ENCODE measurements at regions not wholly inside any gene's neighbourhood (a gene's known extent, or its start where the extent isn't known, plus 50 kb on each side); places are given as distances from the start of the nearest gene placed in this dataset.
"Not testable (repeated sequence)": the region's sequence is repeated elsewhere in the genome, so short reads cannot be mapped to it uniquely, and the experiment has no call there.

DNA sequence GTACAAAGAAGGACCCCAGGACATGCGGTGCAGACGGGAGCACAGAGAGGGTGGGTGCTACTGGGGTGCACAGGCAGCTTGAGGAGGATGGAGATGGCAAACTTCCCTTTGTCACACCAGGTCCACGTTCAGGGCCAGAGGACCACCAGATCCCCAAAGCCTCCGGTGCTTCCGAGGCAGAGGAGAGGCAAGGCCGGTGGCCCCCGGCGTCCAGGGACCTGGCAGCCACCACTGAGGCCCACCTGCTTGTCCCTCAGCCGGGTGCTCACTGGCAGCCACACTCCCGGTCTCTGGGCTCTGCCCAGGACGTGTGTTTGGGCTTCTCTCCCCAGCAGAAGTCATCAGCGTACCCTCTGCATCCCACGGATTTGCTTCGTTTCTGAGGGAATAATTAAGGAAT, 571.1 kb downstream of the TUBA3C start:
- intact Hi-C loops (cut with DNase I); H3K27ac ChIP-seq (ENCODE audit: low read depth in 2 of 2, low read length in 2 of 2); H3K4me3 ChIP-seq (ENCODE audit: low read length in 3 of 3); FAIRE-seq; H3K9me3 ChIP-seq (ENCODE audit: control insufficient read depth in 2 of 3, insufficient read depth in 1 of 3, low read length in 3 of 3); H3K9ac ChIP-seq (ENCODE audit: low read length in 3 of 3); H3K36me3 ChIP-seq (ENCODE audit: control insufficient read depth in 2 of 3, insufficient read depth in 3 of 3, low read length in 3 of 3); H3K4me1 ChIP-seq (ENCODE audit: control insufficient read depth in 2 of 3, insufficient read depth in 2 of 3, low read depth in 1 of 3, low read length in 3 of 3); H3K27me3 ChIP-seq (ENCODE audit: control insufficient read depth, insufficient read depth, low read length): not testable (repeated sequence)
- DNase-seq = peak in 1 of 5 donors; percentile 55

DNA sequence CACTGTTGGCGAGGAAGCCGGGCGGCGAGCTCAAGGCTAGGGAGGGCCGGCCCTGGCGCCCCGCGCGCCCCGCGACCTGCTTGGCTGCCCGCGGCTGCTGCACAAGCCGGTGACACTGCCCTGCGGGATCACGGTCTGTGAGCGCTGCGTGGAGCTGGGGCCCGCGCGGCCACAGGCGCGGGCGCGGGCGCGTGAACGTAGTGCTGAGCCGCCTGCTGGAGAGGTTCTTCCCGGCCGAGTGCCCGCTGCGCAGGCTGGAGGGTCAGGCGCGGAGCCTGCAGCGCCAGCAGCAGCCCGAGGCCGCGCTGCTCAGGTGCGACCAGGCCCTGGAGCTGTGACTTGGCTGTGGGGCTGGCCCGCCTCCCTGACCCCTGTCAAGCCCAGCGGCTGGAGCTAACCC, 572.3 kb downstream of the TUBA3C start:
- peak in 1 of 5 donors; percentile 42 for DNase-seq
- intact Hi-C loops (cut with DNase I); FAIRE-seq: not testable (repeated sequence)

GRCh38 chr13:18608851-18609250, 572.8 kb downstream of the TUBA3C start:
- intact Hi-C loops (cut with DNase I); H3K4me3 ChIP-seq (ENCODE audit: low read length in 3 of 3); H3K9me3 ChIP-seq (ENCODE audit: control insufficient read depth in 2 of 3, insufficient read depth in 1 of 3, low read length in 3 of 3); H3K4me1 ChIP-seq (ENCODE audit: control insufficient read depth in 2 of 3, insufficient read depth in 2 of 3, low read depth in 1 of 3, low read length in 3 of 3); FAIRE-seq; H3K9ac ChIP-seq (ENCODE audit: low read length in 3 of 3); DNase-seq; H3K27ac ChIP-seq (ENCODE audit: low read depth in 2 of 2, low read length in 2 of 2); H3K36me3 ChIP-seq (ENCODE audit: control insufficient read depth in 2 of 3, insufficient read depth in 3 of 3, low read length in 3 of 3); H3K27me3 ChIP-seq (ENCODE audit: control insufficient read depth, insufficient read depth, low read length): not testable (repeated sequence)

More for the DNA sequence above, 572.3 kb downstream of the TUBA3C start:
- H3K4me3 ChIP-seq (ENCODE audit: low read length in 3 of 3); H3K9ac ChIP-seq (ENCODE audit: low read length in 3 of 3); H3K4me1 ChIP-seq (ENCODE audit: control insufficient read depth in 2 of 3, insufficient read depth in 2 of 3, low read depth in 1 of 3, low read length in 3 of 3); H3K9me3 ChIP-seq (ENCODE audit: control insufficient read depth in 2 of 3, insufficient read depth in 1 of 3, low read length in 3 of 3); H3K36me3 ChIP-seq (ENCODE audit: control insufficient read depth in 2 of 3, insufficient read depth in 3 of 3, low read length in 3 of 3); H3K27me3 ChIP-seq (ENCODE audit: control insufficient read depth, insufficient read depth, low read length); H3K27ac ChIP-seq (ENCODE audit: low read depth in 2 of 2, low read length in 2 of 2): not testable (repeated sequence)

GRCh38 chr13:18600366-18600765, 581.3 kb downstream of the TUBA3C start:
- DNase-seq; FAIRE-seq; intact Hi-C loops (cut with DNase I); H3K27ac ChIP-seq (ENCODE audit: low read depth in 2 of 2, low read length in 2 of 2); H3K9ac ChIP-seq (ENCODE audit: low read length in 3 of 3); H3K27me3 ChIP-seq (ENCODE audit: control insufficient read depth, insufficient read depth, low read length); H3K9me3 ChIP-seq (ENCODE audit: control insufficient read depth in 2 of 3, insufficient read depth in 1 of 3, low read length in 3 of 3); H3K4me3 ChIP-seq (ENCODE audit: low read length in 3 of 3); H3K36me3 ChIP-seq (ENCODE audit: control insufficient read depth in 2 of 3, insufficient read depth in 3 of 3, low read length in 3 of 3); H3K4me1 ChIP-seq (ENCODE audit: control insufficient read depth in 2 of 3, insufficient read depth in 2 of 3, low read depth in 1 of 3, low read length in 3 of 3): not testable (repeated sequence)

DNA sequence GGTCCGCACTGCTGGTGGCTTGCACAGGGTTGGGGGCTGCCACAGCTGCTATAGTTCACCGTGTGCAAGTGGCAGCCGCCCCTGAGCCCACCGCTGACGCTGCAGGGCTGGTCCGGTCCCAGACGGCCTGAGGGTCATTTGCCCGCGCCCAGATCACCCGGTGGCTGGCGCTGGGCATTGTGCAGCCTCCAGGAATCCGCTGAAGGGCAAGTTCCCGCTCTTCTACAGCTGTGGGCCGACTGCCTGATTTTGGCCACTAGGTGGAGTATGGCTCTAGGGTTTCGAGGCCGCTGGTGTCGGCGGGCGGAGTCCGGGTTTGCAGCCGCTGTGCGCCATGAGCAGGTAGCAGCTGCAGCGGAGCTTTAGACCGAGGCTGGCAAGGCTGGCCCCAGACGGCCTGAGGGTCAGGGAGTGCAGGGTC, 581.8 kb downstream of the TUBA3C start:
- DNase-seq; H3K9ac ChIP-seq (ENCODE audit: low read length in 3 of 3); intact Hi-C loops (cut with DNase I); H3K27me3 ChIP-seq (ENCODE audit: control insufficient read depth, insufficient read depth, low read length); FAIRE-seq; H3K4me1 ChIP-seq (ENCODE audit: control insufficient read depth in 2 of 3, insufficient read depth in 2 of 3, low read depth in 1 of 3, low read length in 3 of 3); H3K9me3 ChIP-seq (ENCODE audit: control insufficient read depth in 2 of 3, insufficient read depth in 1 of 3, low read length in 3 of 3); H3K27ac ChIP-seq (ENCODE audit: low read depth in 2 of 2, low read length in 2 of 2); H3K4me3 ChIP-seq (ENCODE audit: low read length in 3 of 3); H3K36me3 ChIP-seq (ENCODE audit: control insufficient read depth in 2 of 3, insufficient read depth in 3 of 3, low read length in 3 of 3): not testable (repeated sequence)

DNA sequence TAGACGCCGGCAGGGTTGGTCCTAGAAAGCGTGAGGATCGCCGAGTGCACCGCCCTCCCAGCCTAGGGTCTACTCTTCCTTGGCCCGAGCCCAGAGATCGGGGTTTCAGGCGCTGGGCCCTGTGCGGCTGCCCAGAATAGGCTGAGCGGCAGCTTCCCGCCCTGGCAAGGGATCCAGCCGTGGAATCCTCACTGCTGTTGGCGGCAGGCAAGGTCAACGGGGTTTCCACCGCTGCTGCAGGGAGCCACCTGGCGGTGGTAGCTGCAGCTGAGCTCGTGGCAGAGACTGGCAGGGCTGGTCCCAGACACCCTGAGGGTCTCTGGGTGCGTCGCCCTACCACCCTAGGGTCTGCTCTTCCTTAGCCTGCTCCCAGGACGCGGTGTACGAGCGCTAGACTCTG, 583.1 kb downstream of the TUBA3C start:
- H3K4me3 ChIP-seq (ENCODE audit: low read length in 3 of 3); H3K36me3 ChIP-seq (ENCODE audit: control insufficient read depth in 2 of 3, insufficient read depth in 3 of 3, low read length in 3 of 3); H3K9ac ChIP-seq (ENCODE audit: low read length in 3 of 3); intact Hi-C loops (cut with DNase I); H3K27ac ChIP-seq (ENCODE audit: low read depth in 2 of 2, low read length in 2 of 2); H3K27me3 ChIP-seq (ENCODE audit: control insufficient read depth, insufficient read depth, low read length); H3K4me1 ChIP-seq (ENCODE audit: control insufficient read depth in 2 of 3, insufficient read depth in 2 of 3, low read depth in 1 of 3, low read length in 3 of 3); FAIRE-seq; H3K9me3 ChIP-seq (ENCODE audit: control insufficient read depth in 2 of 3, insufficient read depth in 1 of 3, low read length in 3 of 3); DNase-seq: not testable (repeated sequence)

GRCh38 chr13:18597940-18598339, 583.7 kb downstream of the TUBA3C start:
- not testable (repeated sequence) for H3K9me3 ChIP-seq (ENCODE audit: control insufficient read depth in 2 of 3, insufficient read depth in 1 of 3, low read length in 3 of 3); H3K4me3 ChIP-seq (ENCODE audit: low read length in 3 of 3); H3K27me3 ChIP-seq (ENCODE audit: control insufficient read depth, insufficient read depth, low read length)

GRCh38 chr13:18577103-18577502, 604.5 kb downstream of the TUBA3C start:
- FAIRE-seq; intact Hi-C loops (cut with DNase I): not testable (repeated sequence)

More at GRCh38 chr13:18597940-18598339, 583.7 kb downstream of the TUBA3C start:
- DNase-seq; intact Hi-C loops (cut with DNase I); H3K4me1 ChIP-seq (ENCODE audit: control insufficient read depth in 2 of 3, insufficient read depth in 2 of 3, low read depth in 1 of 3, low read length in 3 of 3); H3K27ac ChIP-seq (ENCODE audit: low read depth in 2 of 2, low read length in 2 of 2); H3K36me3 ChIP-seq (ENCODE audit: control insufficient read depth in 2 of 3, insufficient read depth in 3 of 3, low read length in 3 of 3); FAIRE-seq; H3K9ac ChIP-seq (ENCODE audit: low read length in 3 of 3): not testable (repeated sequence)

DNA sequence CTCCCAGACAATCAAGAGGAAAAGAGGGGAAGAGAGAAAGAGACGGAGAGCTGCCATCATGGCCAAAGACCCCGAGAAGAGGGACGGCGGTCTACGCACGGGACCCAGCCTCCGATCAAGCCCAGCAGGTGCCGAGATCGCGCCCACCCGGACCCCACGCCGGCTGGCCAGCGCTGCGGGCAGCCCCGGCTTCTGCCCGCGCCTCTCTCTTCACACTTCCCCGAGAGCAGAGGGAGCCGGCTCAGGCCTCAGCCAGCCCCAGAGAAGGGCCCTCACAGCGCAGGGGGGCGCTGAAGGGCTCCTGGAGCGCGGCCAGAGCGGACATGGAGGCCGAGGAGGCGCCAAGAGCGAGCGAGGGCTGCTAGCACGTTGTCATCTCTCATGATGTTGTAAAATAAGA, 613.7 kb downstream of the TUBA3C start:
- H3K9me3 ChIP-seq (ENCODE audit: control insufficient read depth in 2 of 3, insufficient read depth in 1 of 3, low read length in 3 of 3); H3K27ac ChIP-seq (ENCODE audit: low read depth in 2 of 2, low read length in 2 of 2); FAIRE-seq; H3K36me3 ChIP-seq (ENCODE audit: control insufficient read depth in 2 of 3, insufficient read depth in 3 of 3, low read length in 3 of 3); H3K4me1 ChIP-seq (ENCODE audit: control insufficient read depth in 2 of 3, insufficient read depth in 2 of 3, low read depth in 1 of 3, low read length in 3 of 3); H3K9ac ChIP-seq (ENCODE audit: low read length in 3 of 3); H3K27me3 ChIP-seq (ENCODE audit: control insufficient read depth, insufficient read depth, low read length); H3K4me3 ChIP-seq (ENCODE audit: low read length in 3 of 3); intact Hi-C loops (cut with DNase I): not testable (repeated sequence)
- DNase-seq = peak in 1 of 5 donors; percentile 37

More at GRCh38 chr13:18577103-18577502, 604.5 kb downstream of the TUBA3C start:
- H3K27me3 ChIP-seq (ENCODE audit: control insufficient read depth, insufficient read depth, low read length); H3K4me3 ChIP-seq (ENCODE audit: low read length in 3 of 3); H3K4me1 ChIP-seq (ENCODE audit: control insufficient read depth in 2 of 3, insufficient read depth in 2 of 3, low read depth in 1 of 3, low read length in 3 of 3); H3K36me3 ChIP-seq (ENCODE audit: control insufficient read depth in 2 of 3, insufficient read depth in 3 of 3, low read length in 3 of 3); H3K9ac ChIP-seq (ENCODE audit: low read length in 3 of 3); H3K9me3 ChIP-seq (ENCODE audit: control insufficient read depth in 2 of 3, insufficient read depth in 1 of 3, low read length in 3 of 3); DNase-seq; H3K27ac ChIP-seq (ENCODE audit: low read depth in 2 of 2, low read length in 2 of 2): not testable (repeated sequence)
